GM21367 (cell line): ENCODE measurements at regions not wholly inside any gene's neighbourhood (a gene's known extent, or its start where the extent isn't known, plus 50 kb on each side); places are given as distances from the start of the nearest gene placed in this dataset.

Experiments used
- ATAC-seq: cut with Tn5 transposase; IDR thresholded peaks from one replicate; pipeline ENCODE4 v1.9.1; 2021; ENCODE audit not compliant: unreplicated experiment

DNA sequence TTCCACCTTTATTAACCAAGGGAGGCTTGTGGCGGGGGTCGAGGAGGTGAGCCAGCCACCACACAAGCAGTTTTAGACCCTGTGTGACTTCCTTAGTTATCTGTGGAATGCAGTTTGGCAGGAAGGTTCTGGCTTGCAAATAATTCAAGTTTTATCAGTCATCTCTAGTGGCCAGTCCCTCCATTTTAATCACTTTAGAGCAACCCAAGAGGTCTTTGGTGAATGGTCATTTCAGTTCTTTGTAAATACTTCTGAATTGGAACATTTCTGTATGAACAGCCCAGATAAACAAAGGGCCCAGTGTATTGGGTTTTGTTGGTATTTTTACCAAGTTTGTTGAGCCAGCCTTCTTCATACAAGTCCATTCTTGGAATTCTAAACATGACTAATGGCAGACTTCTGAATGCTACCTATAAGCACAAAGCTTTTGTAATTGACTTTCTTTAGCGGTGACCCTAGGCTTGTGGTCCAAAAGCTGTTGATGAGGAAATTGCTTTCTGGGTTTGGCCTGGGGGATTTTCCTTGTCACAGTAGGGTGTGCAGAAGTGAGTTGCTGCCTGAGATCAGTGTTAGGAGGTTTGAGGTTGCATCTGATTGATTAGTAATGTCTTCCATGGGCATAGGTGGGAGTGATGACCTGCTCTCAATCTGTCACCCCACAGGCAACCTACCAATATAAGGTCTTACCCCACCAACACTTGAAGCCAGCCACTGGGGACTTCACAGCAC is 193.3 kb upstream of the TOPAZ1 start:
- no peak for ATAC-seq

DNA sequence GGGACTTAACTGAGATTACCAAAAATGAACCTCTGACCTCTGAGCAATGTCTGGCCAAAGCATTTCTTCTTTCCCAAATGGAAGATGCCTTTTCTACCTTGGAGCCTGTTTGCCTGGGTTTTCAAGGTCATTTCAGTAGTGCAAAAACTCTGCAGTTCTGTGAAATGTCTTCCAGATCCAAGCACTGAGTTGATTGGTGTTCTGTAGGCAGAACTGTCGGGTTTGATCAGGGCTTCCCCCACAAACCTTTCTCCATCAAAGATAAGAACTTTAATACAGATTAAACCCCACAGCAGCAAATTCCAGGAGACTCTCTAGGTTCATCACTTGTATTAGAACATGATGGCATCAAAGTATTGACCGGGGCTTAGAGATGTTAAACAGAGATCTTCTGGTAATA is 192.7 kb upstream of the TOPAZ1 start:
- no peak for ATAC-seq

DNA sequence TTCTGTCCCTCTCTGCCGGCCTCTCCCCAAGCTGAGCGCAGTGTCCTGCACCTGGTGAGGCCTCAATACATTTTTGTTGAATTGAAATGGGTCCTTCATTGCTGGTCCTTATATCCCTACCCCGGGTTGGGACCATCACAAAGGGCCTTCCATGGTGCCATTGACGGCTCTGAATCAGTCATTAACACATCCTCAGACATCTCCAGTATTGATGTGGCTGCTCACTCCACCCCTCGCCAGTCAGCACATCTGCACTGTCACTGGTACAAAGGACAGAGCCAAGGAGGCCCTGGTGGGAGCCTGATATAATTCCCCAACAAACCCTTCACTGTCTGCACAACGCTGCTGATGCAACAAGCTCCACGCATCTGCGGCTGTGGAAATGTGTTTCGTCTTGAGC is 191.6 kb upstream of the TOPAZ1 start:
- ATAC-seq, result no peak

DNA sequence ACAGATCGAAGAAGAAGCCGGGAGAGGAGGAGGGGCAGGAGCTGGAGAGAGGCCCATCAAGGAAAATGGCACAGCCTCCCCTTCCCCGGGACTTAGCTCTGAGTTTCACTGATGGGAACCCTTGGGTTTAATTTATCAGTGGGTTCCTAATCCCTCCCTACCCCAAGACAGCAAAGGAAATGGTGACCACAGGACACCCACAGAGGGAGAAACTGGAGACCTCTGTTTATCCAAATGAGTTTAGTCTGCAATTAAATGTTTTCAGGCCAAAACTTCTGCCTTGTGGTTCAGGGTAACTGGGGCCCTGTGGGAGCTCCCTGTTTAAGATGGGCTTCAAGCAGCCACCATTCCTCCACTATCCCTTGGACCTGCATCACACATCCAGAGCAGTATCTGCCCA is 190.8 kb upstream of the TOPAZ1 start:
- no peak for ATAC-seq

DNA sequence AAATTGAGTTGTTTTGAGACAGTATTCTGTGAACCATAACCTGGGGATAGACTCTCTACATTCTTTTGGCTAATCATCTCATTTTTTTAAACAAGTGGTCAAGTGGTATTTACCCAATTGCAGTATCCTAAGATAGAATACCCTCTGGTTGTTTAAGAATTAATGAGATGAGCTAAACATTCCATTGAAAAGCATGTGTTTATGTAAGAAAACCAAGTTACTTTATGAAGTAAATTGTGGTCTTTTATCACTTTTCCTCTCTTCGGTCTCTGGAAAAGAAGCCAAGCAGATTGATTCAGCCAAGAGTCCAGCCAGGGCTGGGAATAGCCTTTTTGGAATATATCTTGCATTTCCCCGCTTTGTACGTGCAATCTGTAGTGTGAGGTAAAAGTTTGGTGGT is 185.7 kb upstream of the TOPAZ1 start:
- ATAC-seq, result no peak

DNA sequence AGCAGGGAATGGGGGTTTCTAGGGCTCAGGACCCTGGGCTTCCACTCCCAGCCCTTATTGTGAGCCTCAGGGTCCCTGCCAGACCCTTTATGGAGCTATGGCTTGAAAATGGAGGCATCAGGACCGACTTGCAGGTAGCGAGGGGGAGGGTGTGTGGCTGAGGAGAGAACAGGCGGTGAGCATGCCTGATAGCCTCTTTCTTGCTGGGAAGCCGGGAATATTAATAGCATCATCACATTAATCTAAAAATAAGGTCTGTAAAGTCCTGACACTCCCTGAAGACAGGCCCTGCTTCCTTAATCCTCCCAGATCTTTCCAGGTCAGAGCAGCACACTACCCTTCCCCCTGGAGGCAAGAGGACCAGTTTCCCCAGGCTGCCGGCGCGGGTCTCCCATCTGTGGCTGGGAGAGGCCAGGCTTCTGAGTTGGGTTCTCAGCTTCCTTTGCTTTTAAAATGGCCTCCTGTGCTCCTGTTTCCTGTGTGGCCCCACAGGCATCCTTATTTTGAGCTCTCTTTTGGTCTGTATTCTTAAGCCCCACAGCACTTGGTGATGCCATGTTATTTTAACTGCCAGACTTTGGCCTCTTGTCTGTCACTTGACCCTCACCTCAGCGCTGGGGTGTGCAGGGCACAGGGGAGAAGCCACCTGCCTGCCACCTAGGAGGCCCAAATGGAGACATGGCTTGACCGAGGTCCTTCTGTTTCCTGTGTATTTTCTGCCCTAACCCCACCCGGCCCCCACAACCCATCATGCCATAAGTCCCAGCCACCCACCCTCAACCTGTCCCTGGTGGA is 185.0 kb upstream of the TOPAZ1 start:
- ATAC-seq, result no peak

DNA sequence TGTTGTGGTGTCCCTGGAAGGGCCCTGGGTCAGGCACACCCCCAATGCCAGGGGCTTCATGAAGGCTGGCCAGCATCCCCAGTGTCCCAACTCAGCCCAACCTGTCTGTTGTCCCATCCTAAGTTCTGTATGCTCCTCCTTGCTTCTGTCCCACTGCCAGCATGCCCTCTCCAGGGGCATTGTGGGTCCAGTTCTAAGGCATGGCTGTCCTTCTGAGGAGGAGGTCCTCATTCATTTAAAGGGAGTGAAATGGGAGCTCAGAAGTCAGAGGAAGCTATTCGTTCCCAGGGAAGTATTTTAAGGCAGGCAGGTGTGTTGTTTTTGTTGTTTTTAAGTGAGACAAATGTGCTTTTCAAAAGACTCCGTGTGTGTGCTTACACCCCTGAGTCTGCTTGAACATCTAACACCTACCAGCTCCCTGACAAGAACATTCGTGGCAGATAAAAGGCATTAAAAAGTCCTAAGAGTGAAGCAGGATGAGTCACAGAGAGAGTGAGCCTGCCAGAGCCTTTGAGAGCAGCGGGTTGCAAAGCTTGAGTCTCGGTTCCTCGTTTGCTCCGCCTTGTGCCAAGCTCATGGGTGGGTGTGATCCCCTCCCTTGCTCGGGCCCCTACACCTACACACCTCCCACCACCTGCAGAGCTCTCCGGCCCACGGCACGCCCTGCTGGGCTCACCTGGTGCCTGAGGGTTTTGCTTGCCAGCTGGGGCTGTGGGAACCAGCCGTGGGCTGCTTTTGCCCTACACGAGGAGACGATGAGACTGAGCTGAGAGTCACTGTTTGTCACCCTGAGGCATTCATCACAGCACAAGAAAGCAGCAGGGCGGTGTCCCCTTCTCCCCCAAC is 183.4 kb upstream of the TOPAZ1 start:
- peak; percentile 90 for ATAC-seq

DNA sequence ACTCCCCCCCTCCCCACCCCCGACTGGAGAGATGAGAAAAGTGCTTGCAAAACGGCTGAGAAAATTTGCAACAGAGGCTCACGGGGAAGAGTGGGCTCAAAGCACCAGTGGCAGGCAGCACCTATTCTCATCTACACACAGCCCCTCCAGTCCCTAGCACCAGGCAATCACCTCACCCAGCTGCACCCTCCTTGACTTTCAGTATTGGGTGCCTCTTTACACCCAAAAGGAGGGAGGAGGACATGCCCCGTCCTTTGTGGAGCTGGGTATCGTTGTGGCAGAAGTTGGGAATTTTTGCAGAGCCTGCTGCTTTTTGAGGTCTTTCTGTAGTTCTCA is 182.8 kb upstream of the TOPAZ1 start:
- ATAC-seq, result peak; percentile 18

DNA sequence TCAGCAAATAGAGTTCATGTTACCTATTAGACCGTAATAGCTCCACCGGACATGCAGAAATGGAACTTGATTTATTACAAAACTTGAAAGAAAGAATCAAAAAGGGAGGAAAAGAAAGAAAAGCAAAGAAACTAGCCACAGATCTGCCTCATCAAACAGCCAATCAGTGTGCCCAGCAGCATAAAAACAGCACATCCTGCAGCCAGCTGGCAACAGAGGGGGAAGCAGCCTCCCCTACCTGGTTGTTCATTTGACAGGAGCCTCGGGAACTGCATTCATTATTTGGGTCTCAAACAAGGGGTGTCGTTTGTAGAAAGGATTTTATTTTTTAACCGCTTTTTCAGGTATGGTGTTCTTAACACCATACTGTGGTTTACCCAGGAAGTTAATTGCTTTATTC is 181.5 kb upstream of the TOPAZ1 start:
- no peak for ATAC-seq

DNA sequence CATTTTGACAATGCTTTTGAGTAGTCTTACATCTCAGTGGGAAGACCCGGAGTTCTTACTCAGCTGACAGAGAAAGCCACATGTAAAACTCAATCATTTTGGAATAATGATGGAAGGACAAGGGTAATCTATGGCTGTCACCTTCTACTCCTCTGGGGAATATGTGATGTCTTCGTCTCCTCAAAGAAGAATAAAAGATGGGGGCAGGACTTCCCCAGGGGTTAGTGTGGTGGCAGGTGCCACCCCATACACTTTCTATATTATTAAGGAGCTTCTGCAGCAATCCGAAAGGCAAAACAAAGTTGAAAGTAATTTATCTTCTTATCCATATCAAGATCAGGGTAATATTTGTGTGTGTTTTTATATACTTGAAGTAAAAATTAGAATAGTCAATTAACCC is 180.4 kb upstream of the TOPAZ1 start:
- no peak for ATAC-seq

DNA sequence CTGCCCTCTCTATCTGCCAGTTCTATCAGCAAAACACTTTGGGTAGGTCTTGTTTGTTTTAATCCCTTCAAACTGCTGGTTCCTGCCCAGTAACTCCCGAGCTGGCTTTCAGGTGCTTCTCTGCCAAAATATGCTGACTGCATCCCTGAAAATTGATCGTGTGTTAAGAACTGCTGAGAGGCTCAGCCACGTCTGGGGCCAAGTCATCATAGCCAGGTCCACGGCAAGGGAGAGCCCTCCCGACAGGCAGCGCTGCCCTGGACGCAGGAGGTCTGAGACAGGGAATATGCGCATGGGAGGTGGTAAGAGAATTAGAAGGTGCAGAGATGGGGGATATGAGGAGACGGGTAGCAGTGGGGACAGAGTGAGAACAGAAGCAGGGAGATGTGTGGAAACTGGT is 179.7 kb upstream of the TOPAZ1 start:
- ATAC-seq, result no peak

DNA sequence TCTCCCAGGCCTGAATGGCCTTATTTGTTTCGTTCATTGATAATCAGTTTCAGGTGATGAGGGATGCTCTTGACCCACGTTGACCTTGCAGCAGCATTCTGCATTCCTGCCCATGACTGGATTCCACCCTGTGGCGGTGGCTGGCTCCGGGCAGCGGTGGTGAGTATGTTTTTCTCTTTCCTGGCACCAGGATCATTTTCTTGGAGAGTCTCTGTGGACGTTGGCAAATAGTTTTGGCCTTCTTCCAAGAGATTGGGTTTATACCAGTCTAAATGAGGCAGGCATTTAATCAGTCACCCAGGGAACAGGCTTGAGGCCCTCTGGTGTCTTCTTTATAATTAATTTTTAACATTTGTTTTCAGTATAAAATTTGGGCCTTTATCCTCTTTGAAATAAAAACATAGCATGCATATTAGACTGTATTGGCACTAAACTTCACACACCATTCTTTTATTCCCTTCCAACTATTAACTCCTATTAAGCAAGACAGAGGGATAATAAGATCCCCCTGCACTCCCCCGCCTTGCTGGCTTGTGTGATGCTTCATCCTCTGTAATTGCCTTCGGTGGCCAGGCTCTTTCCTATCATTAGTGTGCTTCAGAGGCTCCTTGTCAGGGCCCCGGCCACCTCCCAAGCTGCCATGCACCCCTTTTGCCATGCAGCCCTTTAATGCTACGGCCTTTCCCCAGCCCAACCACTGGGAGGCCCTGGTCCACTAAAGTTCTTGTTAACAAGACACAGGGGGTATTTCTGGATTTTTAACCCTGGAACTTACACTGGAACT is 176.2 kb upstream of the TOPAZ1 start:
- no peak for ATAC-seq

DNA sequence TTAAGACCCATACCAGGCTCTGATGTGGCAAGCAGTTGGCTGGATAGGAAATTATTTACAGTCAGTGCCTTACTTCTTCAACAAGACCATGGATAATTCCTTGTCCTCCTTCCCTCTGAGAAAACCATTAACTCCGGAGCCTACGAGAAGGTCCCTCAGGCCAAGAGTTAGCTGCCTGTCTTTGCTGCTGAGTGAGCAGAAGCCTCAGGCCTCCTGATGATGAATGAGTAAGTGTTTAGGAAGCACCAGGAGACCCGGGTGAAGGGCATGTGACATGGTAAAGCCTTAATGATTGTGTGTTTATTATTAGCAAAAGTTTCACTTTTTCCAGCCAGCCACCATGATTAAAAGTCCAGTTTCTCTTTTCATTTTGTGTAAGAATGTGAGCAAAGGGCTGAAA is 174.9 kb upstream of the TOPAZ1 start:
- no peak for ATAC-seq

DNA sequence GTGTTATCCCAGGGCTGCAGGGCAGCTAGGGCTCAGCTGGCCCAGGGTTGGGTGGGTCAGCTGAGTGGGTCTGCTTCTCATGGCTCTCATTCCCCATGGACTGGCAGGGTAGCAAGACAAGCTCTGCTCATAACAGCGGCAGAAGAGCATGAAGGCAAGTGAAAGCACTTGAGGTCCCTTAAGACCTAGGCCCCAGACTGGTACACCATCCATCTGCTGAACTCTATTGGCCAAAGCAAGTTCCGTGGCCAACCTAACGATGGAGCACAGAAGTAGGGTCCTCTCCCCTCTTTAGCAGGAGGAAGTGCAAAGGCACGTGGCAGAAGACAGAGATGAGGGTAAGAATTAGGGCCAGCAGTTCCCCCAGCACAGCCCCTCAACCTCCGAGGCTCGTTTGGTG is 174.3 kb upstream of the TOPAZ1 start:
- no peak for ATAC-seq

DNA sequence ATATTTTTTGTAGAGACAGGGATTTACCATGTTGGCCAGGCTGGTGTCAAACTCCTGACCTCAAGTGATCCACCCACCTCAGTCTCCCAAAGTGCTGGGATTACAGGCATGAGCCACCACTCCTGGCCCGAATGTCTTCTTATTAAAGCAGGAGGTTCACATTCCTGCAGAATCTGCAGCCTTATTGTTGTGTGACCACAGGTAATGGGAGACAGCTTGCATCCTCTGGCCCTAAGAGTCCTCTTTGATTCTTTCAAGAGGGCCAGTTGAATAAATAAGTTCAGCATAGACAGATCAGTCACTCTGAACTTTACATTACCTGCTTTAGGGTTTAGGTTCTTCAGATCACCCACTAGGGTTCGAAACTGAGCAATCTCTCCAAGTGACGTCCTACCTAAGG is 172.9 kb upstream of the TOPAZ1 start:
- ATAC-seq, result no peak

DNA sequence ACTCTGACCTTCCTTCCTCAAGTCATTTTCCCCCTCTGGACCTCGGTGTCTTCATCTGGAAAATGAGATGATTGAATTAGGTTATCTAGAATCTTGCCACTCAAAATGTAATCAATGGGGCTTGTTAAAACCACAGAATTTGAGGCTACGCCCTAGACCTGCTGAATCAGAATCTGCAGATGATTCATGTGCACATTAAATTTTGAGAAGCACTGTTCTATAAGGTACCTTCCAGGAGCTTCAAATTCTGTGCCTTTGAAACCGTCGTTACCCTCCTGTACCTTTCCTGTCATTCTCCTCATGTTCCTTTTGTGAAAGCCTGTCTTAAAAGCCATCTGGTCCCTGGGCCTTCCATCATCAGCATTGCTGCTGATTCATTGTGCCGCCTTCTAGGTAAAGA is 172.4 kb upstream of the TOPAZ1 start:
- no peak for ATAC-seq

DNA sequence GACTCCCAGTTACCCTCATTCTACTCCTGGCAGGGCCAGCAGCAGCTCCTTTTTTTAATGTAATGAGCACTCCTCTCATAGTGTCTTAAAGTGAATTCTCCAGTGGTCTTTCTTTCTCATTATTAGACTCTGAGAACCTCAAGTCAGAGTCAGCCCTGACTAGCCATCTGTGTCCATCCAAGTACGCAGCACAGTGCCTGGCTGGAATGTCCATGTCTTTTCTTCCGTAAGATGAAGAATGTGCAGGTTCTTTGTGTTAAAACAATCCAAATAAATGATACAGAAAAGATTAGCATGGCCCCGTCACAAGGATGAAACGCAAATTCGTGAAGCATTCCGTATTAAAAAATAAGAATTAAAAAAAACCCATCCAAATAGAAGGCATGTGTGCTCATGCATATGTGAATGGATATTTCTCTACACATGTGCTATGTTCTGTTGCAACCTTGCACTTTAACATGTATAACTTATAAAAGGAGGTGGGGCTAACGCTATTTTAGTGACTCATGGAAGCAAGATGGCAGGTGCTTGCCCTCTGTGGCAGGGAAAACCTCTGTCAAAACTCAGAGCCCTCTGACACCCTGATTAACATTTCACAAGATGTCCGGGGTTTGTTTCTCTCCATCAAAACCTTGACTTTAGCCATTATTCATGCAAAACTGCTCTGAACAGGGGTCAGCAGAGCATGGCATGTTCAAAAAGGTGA is 170.7 kb upstream of the TOPAZ1 start:
- ATAC-seq, result no peak

DNA sequence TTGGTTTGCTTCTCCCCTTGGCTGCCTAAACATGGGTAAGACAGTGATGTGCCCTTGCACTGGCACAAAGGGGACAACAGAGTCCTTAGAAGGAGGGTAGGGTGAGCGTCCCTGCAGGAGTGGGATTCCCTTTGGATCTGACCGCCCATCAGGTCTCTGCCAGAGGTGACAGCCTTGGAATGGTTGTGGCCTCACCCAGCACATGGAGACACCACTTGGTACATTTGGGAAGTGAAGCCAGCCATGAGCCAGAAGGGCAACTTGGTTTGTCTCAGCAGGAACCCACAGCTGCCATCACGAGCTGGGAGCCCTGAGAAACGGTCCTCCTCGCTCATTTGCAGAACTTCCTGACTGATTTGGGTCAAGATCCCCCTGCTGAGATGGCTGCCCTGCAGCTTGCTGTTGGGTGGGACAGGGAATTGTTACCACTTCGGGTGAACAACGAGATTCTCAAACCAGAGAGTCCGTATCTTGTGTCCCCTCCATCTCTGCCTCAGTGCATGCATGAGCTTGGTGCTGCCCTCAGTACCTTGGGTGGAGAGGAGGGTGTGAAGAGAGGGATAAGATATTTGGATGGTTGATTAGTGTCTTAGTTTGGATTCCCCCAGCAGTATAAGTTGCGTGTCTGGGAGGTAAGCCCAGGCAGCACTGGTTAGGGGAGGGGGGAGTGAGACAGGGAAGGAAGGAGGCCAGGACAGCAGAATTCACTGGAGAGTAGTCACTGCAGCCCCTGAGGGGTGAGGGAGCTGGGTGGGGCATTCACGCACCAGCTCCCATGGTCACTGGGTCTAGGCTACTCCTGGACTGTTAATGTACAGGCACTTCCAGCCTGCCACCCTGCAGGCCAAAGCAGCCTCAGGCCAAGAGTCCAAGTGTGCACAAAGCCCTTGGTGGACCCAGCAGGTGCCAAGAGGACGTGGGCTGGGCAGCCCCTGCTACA is 168.8 kb upstream of the TOPAZ1 start:
- no peak for ATAC-seq

DNA sequence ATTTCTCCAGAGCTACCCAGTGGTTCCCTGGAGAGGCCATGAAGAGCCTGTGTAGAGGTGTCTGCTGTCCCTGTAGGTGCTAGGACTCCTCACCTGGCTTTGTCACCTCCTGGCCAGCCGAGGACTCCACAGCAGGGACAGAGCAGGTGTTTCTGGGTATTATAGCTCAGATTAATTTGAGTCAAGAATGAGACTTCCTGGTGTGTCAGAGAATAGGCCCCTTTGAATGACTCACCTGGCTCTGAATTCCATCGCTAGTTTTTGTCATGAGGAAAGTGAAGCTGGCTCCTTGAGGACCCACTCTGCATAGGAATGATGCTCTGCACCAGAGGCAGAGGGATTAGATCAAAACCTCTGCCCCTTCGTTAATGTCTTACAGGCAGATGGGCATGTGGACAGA is 167.5 kb upstream of the TOPAZ1 start:
- ATAC-seq, result no peak
